Motor neuron (in vitro differentiated cells): ENCODE measurements at regions not wholly inside any gene's neighbourhood (a gene's known extent, or its start where the extent isn't known, plus 50 kb on each side); places are given as distances from the start of the nearest gene placed in this dataset.

Experiments used
- ATAC-seq, 8 experiments: fragments of 200-7000 bp; cut with Tn5 transposase; replicated peaks in 6 of 8; 2 replicates each; pipeline ENCODE4 v1.8.0; 2021; ENCODE audit warnings: mild to moderate bottlenecking in 8 of 8, moderate library complexity in 8 of 8
- H3K27ac ChIP-seq, 2 donors: fragments of 250-450 bp; sonication (Bioruptor Pico); 2 replicates each; pipeline ENCODE4 v1.9.0; 2021; ENCODE audit warnings: antibody characterized with exemption in 2 of 2, mild to moderate bottlenecking in 2 of 2, moderate library complexity in 1 of 2
- H3K4me1 ChIP-seq, 2 donors: fragments of 250-450 bp; sonication (Bioruptor Pico); replicated peaks in 1 of 2; 2 replicates each; pipeline ENCODE4 v1.6.1; 2021; ENCODE audit warnings: antibody characterized with exemption in 2 of 2, mild to moderate bottlenecking in 2 of 2, moderate library complexity in 1 of 2
- H3K4me3 ChIP-seq, 5 donors: fragments of 250-450 bp; sonication (Bioruptor Pico); 2 replicates each; pipeline ENCODE4 v1.9.0; 2021; ENCODE audit warnings: antibody characterized with exemption in 5 of 5, mild to moderate bottlenecking in 5 of 5, moderate library complexity in 4 of 5
- WGBS, 10 experiments: fragments of 450-650 bp; shearing (Covaris generic); methylation state at CpG; one replicate each; pipeline ENCODE4 v1.0.0; 2022; 5-methylcytosine and 5-hydroxymethylcytosine counted together
- in situ Hi-C, 9 experiments: fragments of 400-800 bp; cut with MboI; loops; one replicate each; pipeline ENCODE4 v1.15.0; 2021; ENCODE audit warnings: low sequenced_read_pairs in 9 of 9, low pct_unique_long_range_greater_than_20kb in 2 of 9; ENCODE audit not compliant: unreplicated experiment in 9 of 9

DNA sequence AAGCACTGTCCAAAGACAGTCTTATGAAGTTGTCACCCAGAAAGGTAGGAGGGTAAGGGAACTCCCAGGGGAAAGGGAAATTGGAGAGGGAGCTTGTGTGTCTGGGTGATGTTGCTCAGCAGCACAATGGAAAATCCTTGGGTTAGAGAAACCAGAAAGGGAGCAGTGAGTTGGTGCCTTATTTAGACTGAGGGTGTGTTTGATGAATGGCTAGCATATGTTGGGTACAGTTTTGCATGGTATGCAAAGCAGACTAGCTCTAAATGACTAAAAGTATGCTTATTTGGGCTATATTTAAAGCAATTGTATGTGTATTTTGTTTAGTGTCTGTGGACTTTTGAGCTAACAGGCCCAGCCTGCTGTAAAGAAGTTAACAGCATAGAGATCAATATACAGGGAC, 2884.6 kb upstream of the PCDH20 start:
- no peak overlapping the region for H3K4me3 ChIP-seq
- no peaks in the 10 kb centered on the region for H3K4me1 ChIP-seq
- ATAC-seq = peak in 2 of 8 experiments; percentile 54 to 83
- no peak overlapping the region for H3K27ac ChIP-seq
- in situ Hi-C loops = no loop called here

DNA sequence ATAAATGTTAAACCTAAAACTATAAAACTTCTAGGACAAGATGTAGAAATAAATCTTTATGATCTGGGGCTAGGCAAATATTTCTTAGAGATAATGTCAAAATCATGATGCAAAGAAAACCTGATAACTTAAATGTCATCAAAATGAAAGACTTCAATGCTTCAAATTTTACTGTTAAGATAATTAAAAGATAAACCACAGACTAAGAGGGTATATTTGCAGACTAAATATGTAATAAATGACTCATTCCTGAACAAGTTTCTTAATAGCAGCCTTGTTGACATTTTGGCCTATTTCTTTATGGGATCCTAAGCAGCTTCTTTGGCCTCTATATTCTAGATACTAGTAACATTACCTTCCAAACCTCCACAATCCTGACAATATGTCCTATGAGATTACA, 2878.3 kb upstream of the PCDH20 start:
- Histone ChIP-seq H3K27ac (no peak overlapping the region), H3K4me1 (no peaks in the 10 kb centered on the region), H3K4me3 (no peak overlapping the region)
- in situ Hi-C loops = no loop called here
- ATAC-seq = no peak

DNA sequence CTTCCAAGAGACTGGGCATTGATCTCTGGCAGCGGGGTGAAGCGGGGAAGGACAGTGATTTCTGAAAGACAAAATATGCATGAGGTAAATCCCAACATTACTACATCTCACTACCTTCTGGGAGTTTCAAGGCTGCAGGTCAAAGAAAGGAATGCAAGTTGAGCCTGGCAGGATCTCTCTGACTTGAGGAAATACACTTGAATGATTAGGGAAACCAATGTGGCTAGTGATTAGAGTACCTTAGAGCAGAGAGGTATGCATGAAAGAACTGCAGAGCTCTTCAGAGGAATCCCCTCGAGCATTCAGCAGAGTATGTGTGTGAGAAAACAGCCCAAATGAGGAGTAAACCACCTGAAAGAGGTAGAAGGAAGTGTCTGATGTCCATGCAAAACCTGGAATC, 2874.1 kb upstream of the PCDH20 start:
- in situ Hi-C loops = no loop called here
- no peak overlapping the region for H3K27ac ChIP-seq
- ATAC-seq = no peak
- 0 to 100% (median 77%) methylated on average over 1 to 3 of the region's 3 CpGs; no CpG with 5 or more reads in 1 of the 10 experiments for WGBS, 10 experiments
- no peak overlapping the region for H3K4me3 ChIP-seq
- no peaks in the 10 kb centered on the region for H3K4me1 ChIP-seq

DNA sequence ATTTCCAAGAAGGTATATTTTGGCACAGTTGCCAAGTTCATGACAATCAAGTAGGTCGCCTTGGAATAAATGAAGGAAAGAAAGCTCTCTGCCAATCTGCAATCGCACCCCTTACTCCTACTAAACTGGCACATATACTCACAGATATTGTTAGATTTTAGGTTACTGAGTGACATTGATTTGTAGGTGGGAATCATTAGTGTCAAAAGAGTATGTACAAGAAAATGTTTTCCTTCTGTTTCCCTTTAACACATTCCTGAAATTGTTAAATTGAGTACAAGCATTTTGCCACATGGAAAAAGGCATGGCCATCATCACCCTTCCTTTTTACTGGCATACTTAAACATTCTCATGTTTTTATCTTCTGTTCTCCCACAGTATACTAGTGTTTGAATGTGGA, 2868.3 kb upstream of the PCDH20 start:
- H3K27ac ChIP-seq = no peak overlapping the region
- WGBS, 10 experiments = 0 to 100% (median 87%) methylated on average over 1 to 2 of the region's 2 CpGs; no CpG with 5 or more reads in 2 of the 10 experiments
- no peaks in the 10 kb centered on the region for H3K4me1 ChIP-seq
- ATAC-seq = no peak
- H3K4me3 ChIP-seq = no peak overlapping the region
- in situ Hi-C loops = no loop called here

DNA sequence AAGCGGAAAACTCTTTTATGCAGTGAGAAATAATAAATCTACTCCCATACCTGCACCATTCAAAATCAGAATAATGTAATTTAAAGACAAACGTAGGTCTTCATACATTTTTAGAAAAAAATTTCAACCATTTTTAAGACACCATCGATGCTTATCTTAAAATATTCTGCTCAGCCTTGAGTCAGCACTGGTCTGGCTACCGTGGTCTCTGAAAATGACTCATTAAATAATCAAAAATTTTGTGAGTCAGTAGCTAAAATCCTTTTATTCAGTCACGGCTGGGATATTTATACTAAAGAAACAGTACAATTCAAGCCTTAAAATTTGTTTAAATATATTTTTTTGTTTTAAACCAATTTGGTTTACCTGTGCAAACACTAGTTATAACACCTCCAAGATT, 2862.8 kb upstream of the PCDH20 start:
- WGBS, 10 experiments = 12 to 97% (median 90%) methylated on average over 3 to 5 of the region's 5 CpGs
- no peak overlapping the region for H3K4me3 ChIP-seq
- no peak for ATAC-seq
- no peak overlapping the region for H3K27ac ChIP-seq
- H3K4me1 ChIP-seq = no peaks in the 10 kb centered on the region
- in situ Hi-C loops = no loop called here

DNA sequence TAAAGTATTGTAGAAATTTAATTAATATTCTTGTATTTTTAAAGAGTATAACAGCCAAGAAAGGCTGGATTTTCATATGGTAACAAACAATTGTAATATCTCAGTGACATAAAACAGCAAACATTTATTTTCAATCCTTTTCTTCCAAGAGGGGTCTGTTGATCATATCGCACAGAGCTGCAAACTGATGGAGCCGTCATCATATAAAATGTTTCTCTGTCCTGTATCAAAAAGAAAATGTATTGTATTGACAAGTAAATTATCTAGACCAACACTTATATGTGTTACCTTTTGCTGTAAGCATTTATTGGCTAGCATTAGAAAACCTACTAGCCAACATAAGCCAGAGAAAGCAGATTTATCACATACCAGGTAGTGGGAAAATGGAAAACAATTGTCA, 2861.4 kb upstream of the PCDH20 start:
- ATAC-seq = no peak
- H3K27ac ChIP-seq = no peak overlapping the region
- no peaks in the 10 kb centered on the region for H3K4me1 ChIP-seq
- WGBS, 10 experiments = 8 to 100% (median 89%) methylated on average over 1 to 2 of the region's 2 CpGs; no CpG with 5 or more reads in 2 of the 10 experiments
- in situ Hi-C loops = no loop called here
- no peak overlapping the region for H3K4me3 ChIP-seq

DNA sequence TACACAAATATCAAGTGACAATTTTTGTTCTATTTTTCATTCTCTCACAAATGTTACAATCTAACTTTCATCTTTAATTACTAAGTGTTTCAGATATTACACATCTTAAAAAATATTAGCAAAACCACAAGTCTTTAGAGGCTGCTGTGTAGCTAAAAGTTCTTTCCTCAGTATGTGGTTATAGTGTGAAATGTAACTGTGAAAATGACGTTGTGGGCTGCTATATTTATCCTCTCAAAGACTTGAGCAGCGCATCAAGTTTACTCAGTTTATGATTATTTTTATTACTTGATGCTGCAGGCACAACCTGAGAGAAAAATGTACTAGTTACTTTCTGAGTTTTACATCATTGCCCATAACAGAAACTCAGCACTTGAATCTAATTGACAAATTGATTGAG, 2860.6 kb upstream of the PCDH20 start:
- 20 to 100% (median 45%) methylated on average over 1 to 2 of the region's 2 CpGs; no CpG with 5 or more reads in 2 of the 10 experiments for WGBS, 10 experiments

DNA sequence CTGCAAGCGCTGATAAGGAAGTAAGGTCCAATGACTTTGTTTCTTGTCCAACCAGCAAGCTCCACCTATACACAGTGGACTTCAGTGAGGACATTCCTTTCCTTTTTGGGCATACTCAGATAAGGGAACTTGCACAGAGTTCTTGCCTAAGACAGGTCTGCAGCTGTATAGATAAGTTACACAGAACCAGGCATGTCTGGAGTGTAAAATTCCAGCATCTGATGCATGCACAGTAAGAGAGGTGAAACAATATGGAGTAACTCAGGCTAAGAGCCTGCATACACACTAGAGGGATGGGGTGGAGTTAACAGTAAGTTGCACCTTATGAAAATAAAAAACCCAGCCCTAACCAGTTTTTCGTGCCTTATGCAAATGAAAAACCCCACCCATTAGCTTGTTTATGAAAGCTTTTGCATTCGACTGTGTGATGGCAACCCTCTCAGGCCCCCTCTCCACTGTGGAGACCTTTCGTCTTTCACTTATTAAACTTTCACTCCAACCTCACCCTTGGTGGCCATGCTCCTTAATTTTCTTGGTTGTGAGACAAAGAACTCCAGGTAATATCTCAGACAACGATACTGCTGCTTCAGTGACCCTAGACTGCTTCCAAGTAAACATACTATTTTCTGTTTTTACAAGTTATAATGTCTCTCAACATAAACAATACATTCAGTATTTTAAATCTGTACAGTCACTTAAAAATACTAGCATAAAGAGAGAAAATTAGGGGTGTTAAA, 2859.0 kb upstream of the PCDH20 start:
- Histone ChIP-seq H3K4me3 (no peak overlapping the region), H3K4me1 (no peaks in the 10 kb centered on the region), H3K27ac (no peak overlapping the region)
- in situ Hi-C loops = no loop called here
- ATAC-seq = no peak
- WGBS, 10 experiments = 0 to 92% (median 79%) methylated on average over 1 to 5 of the region's 5 CpGs

More for the DNA sequence above, 2860.6 kb upstream of the PCDH20 start:
- ATAC-seq = no peak
- Histone ChIP-seq H3K27ac (no peak overlapping the region), H3K4me3 (no peak overlapping the region), H3K4me1 (no peaks in the 10 kb centered on the region)
- in situ Hi-C loops = no loop called here

DNA sequence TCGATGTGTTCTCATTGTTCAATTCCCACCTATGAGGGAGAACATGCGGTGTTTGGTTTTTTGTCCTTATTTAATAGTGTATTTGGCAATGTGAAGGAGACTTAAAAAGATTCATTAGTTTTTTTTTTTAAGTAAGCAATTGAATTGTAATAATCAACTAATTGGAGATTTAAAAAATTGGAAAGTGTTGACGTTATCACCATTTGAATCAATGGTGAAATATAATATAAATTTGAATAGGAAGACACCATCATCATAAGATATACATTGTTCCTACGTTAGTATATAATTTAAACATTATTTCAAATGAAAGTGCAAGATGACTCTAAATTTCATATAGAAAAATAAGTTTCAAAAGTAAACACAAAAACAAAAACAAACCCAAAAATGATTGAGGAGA, 2858.1 kb upstream of the PCDH20 start:
- Histone ChIP-seq H3K4me3 (no peak overlapping the region), H3K27ac (no peak overlapping the region), H3K4me1 (no peaks in the 10 kb centered on the region)
- no peak for ATAC-seq
- in situ Hi-C loops = no loop called here
- WGBS, 10 experiments = 0 to 100% (median 82%) methylated on average over 1 to 4 of the region's 4 CpGs

DNA sequence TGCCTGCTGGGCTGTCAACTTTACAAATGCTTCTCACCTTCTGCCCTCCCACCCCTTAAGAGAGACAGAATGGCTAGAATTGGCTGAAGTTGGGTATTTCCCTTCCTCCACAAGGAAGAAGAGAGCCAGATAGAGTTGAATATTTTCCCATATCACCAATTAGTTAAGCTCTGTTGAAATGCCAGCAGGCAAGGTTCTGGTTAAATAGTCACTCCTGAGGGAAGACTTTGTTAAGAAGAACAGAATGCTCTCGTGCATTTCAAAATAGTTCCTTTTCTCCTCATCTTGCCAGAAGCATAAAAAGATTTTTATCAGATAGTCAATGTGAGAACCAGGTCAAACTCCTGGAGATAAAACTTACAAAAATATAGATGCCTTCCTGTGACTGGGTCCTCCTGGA, 2857.0 kb upstream of the PCDH20 start:
- 33 to 100% (median 93%) methylated on average over 1 of the region's 1 CpG; no CpG with 5 or more reads in 6 of the 10 experiments for WGBS, 10 experiments
- Histone ChIP-seq H3K4me1 (no peaks in the 10 kb centered on the region), H3K4me3 (no peak overlapping the region), H3K27ac (no peak overlapping the region)
- in situ Hi-C loops = no loop called here
- no peak for ATAC-seq

DNA sequence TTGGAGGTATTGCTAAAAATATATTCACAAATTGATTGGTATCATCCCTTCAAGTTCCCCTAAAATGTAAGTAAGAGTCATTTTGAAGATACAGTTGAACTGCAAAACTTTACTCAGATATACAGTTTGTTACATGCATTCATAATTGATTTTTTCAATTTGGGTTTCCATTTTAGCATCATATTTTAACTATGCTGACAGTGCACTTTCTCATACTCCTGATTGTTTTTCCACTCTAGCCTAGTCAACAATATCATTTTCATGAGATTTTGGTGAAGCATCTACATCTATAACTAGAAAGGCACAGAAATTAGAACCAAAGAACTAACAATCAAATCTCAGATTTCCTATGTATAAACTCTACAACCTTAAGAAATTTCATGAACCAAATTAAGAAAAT, 2850.4 kb upstream of the PCDH20 start:
- no peak overlapping the region for H3K27ac ChIP-seq
- H3K4me3 ChIP-seq = no peak overlapping the region
- in situ Hi-C loops = no loop called here
- no peak for ATAC-seq
- H3K4me1 ChIP-seq = no peaks in the 10 kb centered on the region

DNA sequence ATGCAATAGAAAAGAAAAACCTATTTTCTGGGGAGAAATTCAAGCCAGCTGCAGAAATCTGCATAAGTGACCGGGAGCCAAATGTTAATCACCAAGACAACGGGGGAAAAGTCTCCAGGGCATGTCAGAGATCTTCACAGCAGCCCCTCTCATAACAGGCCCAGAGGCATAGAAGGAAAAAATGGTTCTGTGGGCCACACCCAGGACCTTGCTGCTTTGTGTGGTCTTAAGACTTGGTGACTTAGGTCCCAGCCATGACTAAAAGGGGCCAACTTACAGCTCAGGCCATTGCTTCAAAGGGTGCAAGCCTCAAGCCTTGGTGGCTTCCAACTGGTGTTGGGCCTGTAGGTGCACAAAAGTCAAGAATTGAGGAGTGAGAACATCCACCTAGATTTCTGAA, 2847.6 kb upstream of the PCDH20 start:
- WGBS, 10 experiments = 0 to 100% (median 60%) methylated on average over 1 to 2 of the region's 2 CpGs; no CpG with 5 or more reads in 4 of the 10 experiments
- no peak overlapping the region for H3K27ac ChIP-seq
- H3K4me1 ChIP-seq = no peaks in the 10 kb centered on the region
- in situ Hi-C loops = no loop called here
- ATAC-seq = no peak
- no peak overlapping the region for H3K4me3 ChIP-seq

DNA sequence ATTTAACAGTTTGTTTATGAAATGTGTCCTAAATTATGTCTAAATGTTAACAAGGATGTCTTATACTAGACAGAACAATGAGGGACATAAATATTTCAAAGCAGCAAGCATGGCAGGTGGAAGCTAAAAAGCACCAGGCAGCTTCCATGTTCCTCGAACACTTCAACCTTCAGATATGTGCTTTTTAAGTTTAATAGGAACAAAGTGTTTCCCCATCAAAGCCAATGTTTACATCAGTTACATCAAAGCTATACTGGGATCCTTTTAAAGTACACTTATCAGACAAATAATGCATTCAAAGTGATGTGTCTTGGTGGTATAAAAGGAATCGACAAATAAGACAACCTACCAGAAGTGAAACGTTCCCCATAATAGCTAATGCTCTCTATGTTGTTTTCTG, 2841.1 kb upstream of the PCDH20 start:
- 0 to 100% (median 60%) methylated on average over 1 to 3 of the region's 3 CpGs; no CpG with 5 or more reads in 2 of the 10 experiments for WGBS, 10 experiments
- ATAC-seq = no peak
- Histone ChIP-seq H3K27ac (no peak overlapping the region), H3K4me1 (no peaks in the 10 kb centered on the region), H3K4me3 (no peak overlapping the region)
- in situ Hi-C loops = no loop called here

DNA sequence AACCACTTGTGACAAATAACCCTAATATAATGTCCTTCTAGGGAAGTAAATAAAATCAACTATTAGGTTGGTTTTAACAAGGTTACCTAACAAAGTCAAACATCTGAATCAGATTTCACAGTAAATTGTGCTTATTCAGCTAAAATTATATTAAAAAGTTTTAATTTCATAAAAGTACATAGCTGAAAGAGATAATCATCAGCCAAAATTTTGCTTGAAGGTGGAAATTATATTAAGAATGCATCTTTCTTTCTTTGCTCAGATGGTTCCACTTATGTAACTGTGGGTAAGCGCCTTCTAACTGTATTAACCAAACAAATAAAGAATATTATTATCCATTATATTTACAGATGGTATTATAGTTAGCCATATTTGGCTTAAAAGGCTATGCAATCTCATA, 2840.3 kb upstream of the PCDH20 start:
- WGBS, 10 experiments = 57 to 100% (median 86%) methylated on average over 1 of the region's 1 CpG; no CpG with 5 or more reads in 5 of the 10 experiments
- no peak overlapping the region for H3K4me3 ChIP-seq
- no peak for ATAC-seq
- H3K27ac ChIP-seq = no peak overlapping the region
- in situ Hi-C loops = no loop called here
- H3K4me1 ChIP-seq = no peaks in the 10 kb centered on the region
